Naive B cell (primary cell): ENCODE measurements at regions not wholly inside any gene's neighbourhood (a gene's known extent, or its start where the extent isn't known, plus 50 kb on each side); places are given as distances from the start of the nearest gene placed in this dataset.

ENCODE experiments used
- ATAC-seq, 2 donors: fragments of 150-1000 bp; cut with Tn5 transposase; 2 replicates each; pipeline ENCODE4 v1.10.0; 2021; ENCODE audit warnings: low read depth in 2 of 2, mild to moderate bottlenecking in 2 of 2, moderate library complexity in 2 of 2
- DNase-seq: peaks from one replicate; pipeline ENCODE4 v3.0.0; 2022
- H3K27ac Mint-ChIP-seq, 6 donors: one replicate each; pipeline ENCODE4 v1.8.0; 2020 to 2022; ENCODE audit warnings: mild to moderate bottlenecking in 6 of 6, mixed read lengths in 6 of 6, moderate library complexity in 5 of 6, inconsistent platforms in 2 of 6
- H3K27me3 Mint-ChIP-seq, 3 donors: one replicate each; pipeline ENCODE4 v1.8.0; 2021 to 2022; ENCODE audit warnings: mixed read lengths in 3 of 3, mild to moderate bottlenecking in 1 of 3
- H3K36me3 Mint-ChIP-seq, 2 donors: one replicate each; pipeline ENCODE4 v1.8.0; 2020 to 2022; ENCODE audit warnings: mixed read lengths in 2 of 2, inconsistent platforms in 1 of 2, mild to moderate bottlenecking in 1 of 2
- H3K4me1 Mint-ChIP-seq, 3 donors: one replicate each; pipeline ENCODE4 v1.8.0; 2020 to 2022; ENCODE audit warnings: mixed read lengths in 3 of 3, inconsistent platforms in 1 of 3, mild to moderate bottlenecking in 1 of 3, moderate library complexity in 1 of 3
- H3K4me3 Mint-ChIP-seq, 8 donors: one replicate each; pipeline ENCODE4 v1.8.0; 2020 to 2022; ENCODE audit warnings: mild to moderate bottlenecking in 8 of 8, mixed read lengths in 8 of 8, moderate library complexity in 8 of 8, inconsistent platforms in 2 of 8
- H3K9me3 Mint-ChIP-seq, 7 donors: one replicate each; pipeline ENCODE4 v1.8.0; 2020 to 2022; ENCODE audit warnings: mixed read lengths in 7 of 7, mild to moderate bottlenecking in 5 of 7, inconsistent platforms in 2 of 7, moderate library complexity in 1 of 7

DNA sequence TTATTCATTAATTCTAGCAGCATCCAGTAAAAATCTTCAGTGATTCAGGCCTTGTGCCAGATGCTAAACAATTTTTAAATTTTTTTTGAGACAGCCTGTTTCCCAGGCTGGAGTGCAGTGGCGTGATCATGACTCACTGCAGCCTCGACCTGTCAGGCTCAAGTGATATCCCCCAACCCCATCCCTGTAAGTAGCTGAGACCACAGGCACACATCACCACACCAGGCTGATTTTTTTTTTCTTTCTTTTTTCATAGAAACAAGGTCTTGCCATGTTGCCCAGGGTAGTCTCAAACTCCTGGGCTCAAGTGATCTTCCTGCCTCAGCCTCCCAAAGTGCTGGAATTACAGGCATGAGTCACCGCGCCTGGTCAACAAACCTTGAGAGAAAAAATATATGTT, 705.5 kb downstream of the ARAP2 start:
- H3K27ac Mint-ChIP-seq: no peak overlapping the region
- H3K36me3 Mint-ChIP-seq: no peaks in the 10 kb centered on the region
- no peak for ATAC-seq
- no peaks in the 10 kb centered on the region for H3K27me3 Mint-ChIP-seq
- DNase-seq: no peak
- no peaks in the 10 kb centered on the region for H3K4me1 Mint-ChIP-seq
- no peak overlapping the region for H3K4me3 Mint-ChIP-seq
- peaks cover 0 to 9% (median 4%) of the 10 kb centered on the region in 7 donors for H3K9me3 Mint-ChIP-seq

DNA sequence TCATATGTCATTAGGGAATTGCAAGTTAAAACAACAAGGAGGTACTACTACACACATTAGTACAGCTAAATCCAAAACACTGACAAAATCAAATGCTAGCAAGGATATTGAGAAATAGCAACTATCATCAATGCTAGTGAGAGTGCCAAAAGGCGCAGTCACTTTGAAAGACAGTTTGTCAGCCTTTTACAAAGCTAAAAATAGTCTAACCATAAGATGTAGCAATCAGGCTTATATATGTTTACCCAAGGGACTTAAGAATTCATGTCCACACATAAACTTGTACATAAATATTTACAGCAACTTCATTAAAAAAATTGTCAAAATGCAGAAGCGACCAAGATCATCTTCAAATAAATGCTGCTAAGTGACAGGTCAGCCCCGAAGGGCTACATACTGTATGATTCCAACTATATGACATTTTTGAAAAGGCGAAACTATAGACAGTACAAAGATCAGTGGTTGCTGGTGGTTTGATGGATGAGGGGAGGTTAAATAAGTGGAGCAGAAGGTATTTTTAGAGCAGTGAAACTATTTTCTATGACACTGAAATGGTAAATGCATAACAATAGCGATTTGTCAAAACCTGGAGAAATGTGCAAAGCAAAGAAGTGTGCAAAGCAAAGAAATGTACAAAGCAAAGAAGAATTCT, 704.8 kb downstream of the ARAP2 start:
- DNase-seq (no peak), ATAC-seq (no peak)
- H3K4me3 Mint-ChIP-seq: no peak overlapping the region
- peaks cover 0 to 9% (median 4%) of the 10 kb centered on the region in 7 donors for H3K9me3 Mint-ChIP-seq
- no peak overlapping the region for H3K27ac Mint-ChIP-seq
- no peaks in the 10 kb centered on the region for H3K36me3 Mint-ChIP-seq
- H3K27me3 Mint-ChIP-seq: no peaks in the 10 kb centered on the region
- no peaks in the 10 kb centered on the region for H3K4me1 Mint-ChIP-seq

- Mint-ChIP-seq H3K27me3 (no peaks in the 10 kb centered on the region), H3K9me3 (peaks cover 4 to 12% (median 5%) of the 10 kb centered on the region in 7 donors), H3K4me1 (no peaks in the 10 kb centered on the region), H3K27ac (peak overlapping the region in 1 of 6 donors; percentile 33), H3K36me3 (no peaks in the 10 kb centered on the region), H3K4me3 (no peak overlapping the region)
- no peak for ATAC-seq
- no peak for DNase-seq
Measured at GRCh38 chr4:35541146-35541887, 703.0 kb downstream of the ARAP2 start.

DNA sequence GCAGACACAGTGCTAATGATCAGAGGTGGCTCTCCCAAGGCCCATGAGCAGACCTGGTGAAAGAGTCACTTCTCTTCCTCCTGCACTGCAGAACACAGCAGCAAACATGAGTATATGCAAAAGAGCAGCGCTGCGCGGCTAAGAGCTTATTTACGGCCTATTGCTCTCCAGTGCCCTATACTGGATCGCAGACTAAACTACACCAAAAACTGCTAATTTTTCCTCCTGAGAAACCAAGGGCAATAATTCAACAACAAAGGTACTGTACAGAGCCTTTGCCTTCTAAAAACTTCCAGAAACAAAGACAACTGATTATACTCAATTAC, 702.5 kb downstream of the ARAP2 start:
- H3K27me3 Mint-ChIP-seq: no peaks in the 10 kb centered on the region
- no peak overlapping the region for H3K4me3 Mint-ChIP-seq
- peak overlapping the region in 1 of 6 donors; percentile 33 for H3K27ac Mint-ChIP-seq

GRCh38 chr4:35548921-35549320, 695.4 kb downstream of the ARAP2 start:
- Mint-ChIP-seq H3K27me3 (no peaks in the 10 kb centered on the region), H3K9me3 (peaks cover 0 to 9% (median 4%) of the 10 kb centered on the region in 7 donors), H3K4me3 (no peak overlapping the region), H3K4me1 (no peaks in the 10 kb centered on the region), H3K36me3 (no peaks in the 10 kb centered on the region), H3K27ac (no peak overlapping the region)
- DNase-seq (no peak), ATAC-seq (no peak)

More for the DNA sequence above, 702.5 kb downstream of the ARAP2 start:
- no peaks in the 10 kb centered on the region for H3K4me1 Mint-ChIP-seq
- DNase-seq (no peak), ATAC-seq (no peak)
- H3K36me3 Mint-ChIP-seq: no peaks in the 10 kb centered on the region
- H3K9me3 Mint-ChIP-seq: peaks cover 4 to 14% (median 6%) of the 10 kb centered on the region in 7 donors

DNA sequence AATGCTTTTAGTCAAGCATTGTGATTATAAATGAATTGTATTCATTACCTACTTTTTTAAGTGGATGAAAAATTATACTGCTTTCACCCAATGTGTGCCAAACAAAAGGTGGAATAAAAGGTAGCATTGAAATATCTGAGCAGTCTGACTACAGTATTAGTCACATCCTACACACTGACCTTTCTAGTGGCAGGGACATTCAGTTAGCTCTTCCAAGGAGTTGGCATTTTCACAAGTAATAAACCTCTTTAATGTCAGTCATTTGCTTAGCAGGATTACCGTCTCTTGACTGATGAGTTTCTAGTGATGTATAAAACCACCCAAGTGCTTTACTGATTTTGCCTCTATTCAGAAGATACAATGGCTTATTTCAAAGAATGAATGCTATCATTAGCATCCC, 687.9 kb downstream of the ARAP2 start:
- Mint-ChIP-seq H3K27ac (no peak overlapping the region), H3K36me3 (no peaks in the 10 kb centered on the region), H3K4me1 (no peaks in the 10 kb centered on the region), H3K9me3 (peaks cover 0 to 7% (median 0%) of the 10 kb centered on the region in 7 donors), H3K27me3 (no peaks in the 10 kb centered on the region), H3K4me3 (no peak overlapping the region)
- ATAC-seq: no peak
- no peak for DNase-seq

- peaks cover 0 to 7% (median 0%) of the 10 kb centered on the region in 7 donors for H3K9me3 Mint-ChIP-seq
- H3K27me3 Mint-ChIP-seq: no peaks in the 10 kb centered on the region
- H3K27ac Mint-ChIP-seq: no peak overlapping the region
- DNase-seq (no peak), ATAC-seq (no peak)
- no peak overlapping the region for H3K4me3 Mint-ChIP-seq
- H3K36me3 Mint-ChIP-seq: no peaks in the 10 kb centered on the region
- H3K4me1 Mint-ChIP-seq: no peaks in the 10 kb centered on the region
Measured at GRCh38 chr4:35559559-35560365, 684.6 kb downstream of the ARAP2 start.

- no peaks in the 10 kb centered on the region for H3K36me3 Mint-ChIP-seq
- ATAC-seq (no peak), DNase-seq (no peak)
- H3K27me3 Mint-ChIP-seq: no peaks in the 10 kb centered on the region
- H3K9me3 Mint-ChIP-seq: peaks cover 0 to 7% (median 0%) of the 10 kb centered on the region in 7 donors
- H3K27ac Mint-ChIP-seq: no peak overlapping the region
- H3K4me3 Mint-ChIP-seq: no peak overlapping the region
- H3K4me1 Mint-ChIP-seq: no peaks in the 10 kb centered on the region
Measured at GRCh38 chr4:35562861-35563260, 681.5 kb downstream of the ARAP2 start.

DNA sequence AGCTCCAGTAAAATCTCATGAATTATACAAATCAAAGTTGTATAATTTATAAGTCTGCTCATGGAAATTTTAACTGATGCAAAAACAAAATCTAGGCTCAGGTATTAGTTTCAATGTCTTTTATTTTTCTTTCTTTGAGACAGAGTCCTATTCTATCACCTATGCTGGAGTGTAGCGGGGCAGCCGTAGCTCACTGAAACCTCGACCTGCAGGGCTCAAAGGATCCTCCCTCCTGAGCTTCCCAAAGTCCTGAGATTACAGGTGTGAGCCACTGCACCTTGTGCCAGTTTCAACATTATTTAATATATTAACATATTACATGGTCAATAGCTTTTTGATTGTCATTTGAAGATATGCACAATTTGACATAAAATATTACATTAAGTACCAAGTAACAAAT, 678.7 kb downstream of the ARAP2 start:
- DNase-seq: no peak
- Mint-ChIP-seq H3K4me1 (no peaks in the 10 kb centered on the region), H3K4me3 (no peak overlapping the region), H3K36me3 (no peaks in the 10 kb centered on the region), H3K9me3 (peaks cover 0 to 4% (median 0%) of the 10 kb centered on the region in 7 donors), H3K27ac (no peak overlapping the region), H3K27me3 (no peaks in the 10 kb centered on the region)
- ATAC-seq: no peak

GRCh38 chr4:35591035-35591434, 653.3 kb downstream of the ARAP2 start:
- Mint-ChIP-seq H3K4me1 (no peaks in the 10 kb centered on the region), H3K27ac (no peak overlapping the region), H3K4me3 (no peak overlapping the region), H3K27me3 (no peaks in the 10 kb centered on the region), H3K9me3 (peaks cover 0 to 4% (median 2%) of the 10 kb centered on the region in 7 donors), H3K36me3 (no peaks in the 10 kb centered on the region)
- DNase-seq (no peak), ATAC-seq (no peak)

DNA sequence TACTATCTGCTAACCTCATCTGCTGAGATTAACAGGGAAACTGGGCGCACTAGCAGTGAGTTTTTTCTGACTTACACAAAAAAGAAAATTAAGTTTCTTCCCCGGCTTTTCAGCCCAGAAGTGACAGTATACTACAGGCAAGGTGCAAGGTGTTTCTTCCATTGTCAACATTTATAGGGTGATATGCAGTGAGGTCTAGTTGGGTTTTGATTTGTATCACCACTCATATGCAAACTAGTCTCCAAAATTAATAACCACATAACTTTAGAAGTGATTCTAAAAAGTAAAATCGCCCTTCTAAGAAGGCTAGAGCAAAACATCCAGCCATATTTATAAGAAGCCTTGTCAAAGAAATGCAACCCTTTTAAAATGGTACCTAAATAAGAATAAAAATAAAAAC, 640.1 kb downstream of the ARAP2 start:
- peaks cover 0 to 2% (median 0%) of the 10 kb centered on the region in 7 donors for H3K9me3 Mint-ChIP-seq
- no peaks in the 10 kb centered on the region for H3K27me3 Mint-ChIP-seq
- H3K4me1 Mint-ChIP-seq: no peaks in the 10 kb centered on the region
- no peak for DNase-seq
- no peak overlapping the region for H3K4me3 Mint-ChIP-seq
- no peaks in the 10 kb centered on the region for H3K36me3 Mint-ChIP-seq
- no peak for ATAC-seq
- no peak overlapping the region for H3K27ac Mint-ChIP-seq

DNA sequence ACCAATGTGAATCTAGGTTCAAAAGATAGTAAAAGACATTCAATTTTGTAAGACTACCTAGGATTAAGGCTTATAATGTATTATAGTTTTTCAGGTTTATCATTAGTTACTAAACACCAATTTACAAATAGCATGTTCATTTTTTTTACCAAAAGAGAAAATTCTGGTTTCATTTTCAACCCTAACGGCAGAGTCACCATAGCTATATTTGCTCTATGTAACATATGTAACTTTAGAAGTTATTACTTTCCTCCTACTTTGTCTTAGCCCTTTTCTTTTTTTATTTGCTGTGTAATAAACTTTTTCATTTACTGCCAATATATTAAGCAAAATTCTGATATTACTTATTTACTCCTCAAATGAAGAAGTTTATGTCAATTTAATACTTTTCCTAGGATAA, 639.6 kb downstream of the ARAP2 start:
- Mint-ChIP-seq H3K4me3 (no peak overlapping the region), H3K9me3 (peaks cover 0 to 2% (median 0%) of the 10 kb centered on the region in 7 donors), H3K4me1 (no peaks in the 10 kb centered on the region), H3K27ac (no peak overlapping the region), H3K36me3 (no peaks in the 10 kb centered on the region), H3K27me3 (no peaks in the 10 kb centered on the region)
- no peak for DNase-seq
- ATAC-seq: no peak

- no peaks in the 10 kb centered on the region for H3K36me3 Mint-ChIP-seq
- H3K9me3 Mint-ChIP-seq: no peaks in the 10 kb centered on the region
- H3K4me3 Mint-ChIP-seq: no peak overlapping the region
- no peaks in the 10 kb centered on the region for H3K4me1 Mint-ChIP-seq
- no peaks in the 10 kb centered on the region for H3K27me3 Mint-ChIP-seq
- DNase-seq: no peak
- no peak overlapping the region for H3K27ac Mint-ChIP-seq
- no peak for ATAC-seq
Measured at GRCh38 chr4:35608205-35608604, 636.1 kb downstream of the ARAP2 start.

DNA sequence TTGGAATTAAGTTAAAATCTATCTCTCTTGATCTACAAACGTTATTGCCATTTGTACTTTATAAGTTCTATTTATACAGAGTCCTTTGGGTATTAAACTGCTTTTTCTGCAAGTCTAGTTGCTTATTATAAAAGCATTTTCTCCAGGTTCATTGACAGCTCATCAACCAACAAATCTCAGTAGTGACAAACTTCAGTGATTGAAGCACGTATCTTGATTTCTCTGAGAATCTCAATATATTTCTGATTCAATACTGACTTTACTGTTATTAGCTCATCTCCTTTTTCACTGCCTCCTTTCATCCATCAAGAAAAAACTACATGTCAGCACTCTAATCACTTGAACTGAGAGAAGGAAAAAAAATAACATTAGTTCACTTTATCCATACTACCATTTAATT, 630.2 kb downstream of the ARAP2 start:
- Mint-ChIP-seq H3K27ac (no peak overlapping the region), H3K27me3 (no peaks in the 10 kb centered on the region), H3K9me3 (no peaks in the 10 kb centered on the region), H3K4me3 (no peak overlapping the region), H3K36me3 (no peaks in the 10 kb centered on the region), H3K4me1 (no peaks in the 10 kb centered on the region)
- DNase-seq: no peak
- ATAC-seq: no peak
